GM19238 (cell line): ENCODE measurements at regions not wholly inside any gene's neighbourhood (a gene's known extent, or its start where the extent isn't known, plus 50 kb on each side); places are given as distances from the start of the nearest gene placed in this dataset.

Experiments used
- DNase-seq: peaks from one replicate; pipeline ENCODE4 v3.0.0; 2011; ENCODE audit warnings: low spot score; ENCODE audit not compliant: insufficient read length

DNA sequence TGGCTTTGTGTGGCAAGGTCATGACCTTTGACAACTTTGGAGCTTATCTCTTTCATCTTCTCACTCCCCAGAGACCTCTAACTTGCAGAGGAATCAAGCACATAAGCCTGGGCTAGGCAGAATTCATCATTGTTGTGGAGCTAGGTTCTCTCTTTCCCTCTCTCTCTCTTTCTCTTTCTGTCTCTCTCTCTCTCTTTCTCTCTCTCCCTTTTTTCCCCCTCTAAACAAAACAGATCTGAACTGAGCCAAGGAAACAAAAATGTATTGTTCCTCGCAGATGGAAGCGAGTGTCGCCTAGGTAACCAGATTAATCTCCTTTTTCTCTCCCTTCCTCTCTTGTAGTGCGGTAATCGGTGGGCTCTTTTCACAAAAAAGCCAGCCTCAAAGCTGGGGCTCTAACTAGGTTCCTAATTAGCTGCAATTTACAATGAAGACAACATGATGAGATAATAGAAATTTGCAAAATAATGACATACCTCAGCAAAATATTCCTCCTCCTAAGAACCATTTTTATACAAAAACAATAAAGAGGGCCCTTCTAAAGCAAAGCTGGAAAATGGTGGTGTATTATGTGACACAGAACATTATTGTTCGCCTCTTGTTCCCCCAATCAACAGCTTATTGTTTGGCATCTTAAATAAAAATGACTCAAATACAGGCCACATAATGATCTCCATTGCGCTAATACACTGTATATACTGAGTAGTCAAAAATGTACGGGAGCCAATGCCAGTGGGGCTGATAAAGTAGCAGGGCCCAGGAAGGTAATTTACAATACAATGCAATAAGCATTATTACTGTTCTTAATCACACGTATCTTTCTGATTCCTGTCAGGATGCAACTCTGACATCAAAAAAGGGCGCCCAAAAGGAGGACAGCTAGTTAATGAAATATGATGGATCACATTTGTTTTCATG is 65.7 kb upstream of the SOX5 start:
- DNase-seq, result no peak

DNA sequence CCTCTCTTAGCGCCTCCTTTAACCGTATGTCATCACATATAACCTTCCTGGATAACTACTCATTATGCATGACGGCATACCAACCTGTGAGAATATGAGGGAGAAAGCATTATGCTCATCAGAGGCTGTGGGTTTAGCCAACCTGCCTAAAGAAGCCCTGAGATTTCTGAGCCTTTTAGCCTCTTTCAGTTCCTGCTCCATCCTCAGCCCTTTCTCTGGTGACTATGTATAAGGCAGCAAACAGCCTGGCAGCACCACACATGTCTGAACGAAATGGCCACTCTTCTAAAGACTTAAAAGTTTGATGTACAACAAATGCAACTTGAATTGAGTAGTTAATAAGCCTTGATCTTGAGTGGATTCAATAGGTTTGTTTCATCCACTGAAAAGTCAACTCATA is 64.8 kb upstream of the SOX5 start:
- no peak for DNase-seq

DNA sequence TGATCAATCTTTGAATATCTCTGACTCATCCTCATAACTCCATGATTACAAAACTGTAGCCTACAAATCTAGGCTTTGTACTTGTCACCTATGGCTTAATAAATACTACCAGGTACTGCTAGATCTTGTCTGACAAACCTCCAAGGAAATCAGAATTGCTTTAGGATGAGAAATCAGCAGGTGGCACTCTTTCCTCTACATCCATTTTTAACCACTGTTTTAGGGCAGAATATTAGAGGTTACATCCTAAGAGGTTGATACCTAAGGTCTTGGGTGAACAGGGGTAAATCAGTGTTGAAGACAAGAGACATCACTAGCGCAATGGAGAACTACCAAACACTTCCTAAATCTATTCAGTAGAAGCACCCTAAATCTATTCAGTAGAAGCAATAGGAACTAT is 63.1 kb upstream of the SOX5 start:
- no peak for DNase-seq

DNA sequence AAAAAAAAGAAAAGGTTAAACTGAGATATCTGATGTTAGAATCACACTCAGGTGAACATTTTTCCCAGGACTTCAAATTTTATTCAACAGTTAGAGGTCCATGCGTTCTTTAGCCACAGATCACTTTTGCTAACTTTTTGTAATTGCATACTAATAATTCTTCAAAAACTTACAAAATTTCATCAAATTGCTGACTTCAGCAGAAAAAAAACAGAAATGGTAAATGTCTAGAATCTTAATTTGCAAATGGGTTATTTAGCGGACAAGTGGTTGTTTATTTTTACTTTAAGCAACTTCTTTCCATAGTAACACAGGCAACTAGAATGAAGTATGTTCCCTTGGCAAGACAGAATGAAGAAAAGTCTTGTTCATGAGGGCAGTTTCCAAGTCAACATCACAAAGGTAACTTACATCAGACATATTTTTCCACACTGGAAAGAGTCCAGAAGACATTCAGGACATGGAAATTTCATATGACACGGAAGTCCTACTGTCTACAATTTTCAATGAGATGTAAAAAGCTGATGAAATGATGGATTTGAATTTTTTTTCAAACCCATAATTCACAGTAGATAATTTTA is 62.5 kb upstream of the SOX5 start:
- DNase-seq, result no peak

DNA sequence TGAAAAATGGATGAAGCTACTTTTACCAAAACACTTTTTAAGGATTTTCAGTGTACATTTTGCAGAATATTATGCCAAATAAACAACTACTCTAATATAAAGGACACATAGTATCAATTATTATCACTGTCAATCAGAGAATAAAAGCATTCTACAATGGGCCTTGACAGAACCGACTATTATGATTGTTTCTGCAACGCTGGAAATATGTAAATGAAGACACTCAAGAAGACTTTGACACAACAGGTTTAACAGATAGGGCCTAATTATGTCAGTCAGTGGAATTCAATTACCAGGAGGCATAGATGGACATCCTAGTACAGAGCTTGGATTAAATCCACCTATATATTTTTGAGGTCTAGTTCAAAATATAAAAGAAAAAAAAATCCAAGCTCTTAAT is 58.7 kb upstream of the SOX5 start:
- DNase-seq, result no peak
